ENCODE measurements at regions not wholly inside any gene's neighbourhood (a gene's known extent, or its start where the extent isn't known, plus 50 kb on each side); places are given as distances from the start of the nearest gene placed in this dataset.

GRCh38 chr13:29704648-29705047 is 109.2 kb upstream of the SLC7A1 start:
- ChIA-PET POLR2A (interaction anchor here (0.6 to 1.2 kb wide), 2 partner anchors 40 to 196 kb away, joined by 3 to 5 read pairs; no protein-coding TSS in a partner anchor), CTCF (interaction anchor here (0.6 to 2.1 kb wide), 4 partner anchors 9 to 410 kb away, joined by 4 to 8 read pairs (median 6); no protein-coding TSS in a partner anchor)
- H3K9ac ChIP-seq, result no peak overlapping the region
- no peak overlapping the region for H2AFZ ChIP-seq (ENCODE audit: low read depth)
- H3K79me2 ChIP-seq (ENCODE audit: insufficient read depth), result no peaks in the 10 kb centered on the region; the same call in 1 of the 2 replicates
- no peaks in the 10 kb centered on the region for H3F3A ChIP-seq (replicated peaks; ENCODE audit: insufficient read depth)
- peak; percentile 64 for DNase-seq
- H3K4me1 ChIP-seq (ENCODE audit: control insufficient read depth in 1 of 2, insufficient read depth in 2 of 2, low read depth in 1 of 2, low read length in 1 of 2), result peaks cover 4 to 14% of the 10 kb centered on the region in 2 experiments; a peak in 2 of 4 replicates
- no peaks in the 10 kb centered on the region for H4K20me1 ChIP-seq (ENCODE audit: insufficient read depth)
- H3K9me2 ChIP-seq, result no peaks in the 10 kb centered on the region
- H3K27me3 ChIP-seq (ENCODE audit: insufficient read depth), result no peaks in the 10 kb centered on the region
- H3K27ac ChIP-seq (ENCODE audit: low read depth in 2 of 2, low read length in 1 of 2), result peak overlapping the region in 1 of 2 experiments; percentile 95; a peak in 2 of 4 replicates
- no peak overlapping the region for H3K4me2 ChIP-seq
- H3K4me3 ChIP-seq (ENCODE audit: low read depth in 2 of 2, low read length in 1 of 2), result no peak overlapping the region
- no peaks in the 10 kb centered on the region for H3K9me3 ChIP-seq
- H3K36me3 ChIP-seq (replicated peaks in 1 of 2; ENCODE audit: control insufficient read depth in 1 of 2, insufficient read depth in 2 of 2, low read length in 1 of 2), result no peaks in the 10 kb centered on the region
- WGBS (ENCODE audit: low lambda C conversion rate), result 26% methylated on average over 3 of the region's 3 CpGs
- TF ChIP-seq EZH2phosphoT487 (IDR thresholded peaks at IDR 0.05; ENCODE audit: borderline replicate concordance, low read depth), result no peak
- TF ChIP-seq PBX3 (IDR thresholded peaks at IDR 0.05), result no peak
- TF ChIP-seq MAX (IDR thresholded peaks at IDR 0.05; ENCODE audit: low read depth), result no peak
- TF ChIP-seq SMC3 (IDR thresholded peaks at IDR 0.05; ENCODE audit: low read depth, low read length), result 0 out of 2 replicates have a peak, but pooled peaks have one; percentile 5
- no peak for TF ChIP-seq YY1 (IDR thresholded peaks at IDR 0.05; ENCODE audit: low read depth)
- no peak for TF ChIP-seq ZBTB33 (IDR thresholded peaks at IDR 0.05; ENCODE audit: borderline replicate concordance, low read depth)
- no peak for TF ChIP-seq MEF2A (IDR thresholded peaks at IDR 0.05; ENCODE audit: borderline replicate concordance, low read depth)
- TF ChIP-seq EP300 (IDR thresholded peaks at IDR 0.05; ENCODE audit: borderline replicate concordance in 1 of 2, low read depth in 1 of 2, low read length in 1 of 2), result peak in 1 of 2 experiments; percentile 73; a peak in 1 of 4 replicates
- no peak for TF ChIP-seq USF2 (IDR thresholded peaks at IDR 0.05; ENCODE audit: borderline replicate concordance, low read depth, low read length)
- TF ChIP-seq FOSL2 (IDR thresholded peaks at IDR 0.05; ENCODE audit: borderline replicate concordance, low read depth), result no peak
- no peak for TF ChIP-seq USF1 (IDR thresholded peaks at IDR 0.05; ENCODE audit: borderline replicate concordance, low read depth)
- no peak for TF ChIP-seq POLR2AphosphoS5 (IDR thresholded peaks at IDR 0.05; ENCODE audit: low read depth, low read length)
- TF ChIP-seq GABPA (IDR thresholded peaks at IDR 0.05; ENCODE audit: low read depth), result no peak
- TF ChIP-seq FOXJ3 (CRISPR knock-in tag; IDR thresholded peaks at IDR 0.05), result 0 out of 2 replicates have a peak, but pooled peaks have one; percentile 43
- peak; percentile 92 for TF ChIP-seq GATA2 (CRISPR knock-in tag; IDR thresholded peaks at IDR 0.05)
- no peak for TF ChIP-seq RFX5 (IDR thresholded peaks at IDR 0.05; ENCODE audit: low read length)
- TF ChIP-seq CHD2 (IDR thresholded peaks at IDR 0.05; ENCODE audit: low read length, partially characterized antibody), result peak; percentile 24
- peak; percentile 5; the same call in 1 of the 2 replicates for TF ChIP-seq TCF12 (IDR thresholded peaks at IDR 0.05)
- TF ChIP-seq MXI1 (IDR thresholded peaks at IDR 0.05; ENCODE audit: low read depth, low read length), result no peak
- TF ChIP-seq RCOR1 (IDR thresholded peaks at IDR 0.05; ENCODE audit: low read length), result peak; percentile 24; the same call in 1 of the 2 replicates
- TF ChIP-seq REST (IDR thresholded peaks at IDR 0.05; ENCODE audit: low read depth, low read length), result no peak
- TF ChIP-seq RAD21 (IDR thresholded peaks at IDR 0.05; ENCODE audit: low read length), result peak; percentile 38; the same call in 1 of the 2 replicates
- no peak for TF ChIP-seq CTCF (IDR thresholded peaks at IDR 0.05)

Measured in SK-N-SH (cell line).